Glutamatergic neuron (in vitro differentiated cells): ENCODE measurements at regions not wholly inside any gene's neighbourhood (a gene's known extent, or its start where the extent isn't known, plus 50 kb on each side); places are given as distances from the start of the nearest gene placed in this dataset.

Experiments
- DNase-seq: peaks from one replicate; pipeline ENCODE4 v3.0.0; 2022
- H3K27ac Mint-ChIP-seq: one replicate; pipeline ENCODE4 v1.8.0; 2020; ENCODE audit warnings: mild to moderate bottlenecking, mixed read lengths, inconsistent platforms; ENCODE audit not compliant: unreplicated experiment
- H3K27me3 Mint-ChIP-seq: one replicate; pipeline ENCODE4 v1.8.0; 2020; ENCODE audit warnings: mild to moderate bottlenecking, moderate library complexity, mixed read lengths, inconsistent platforms; ENCODE audit not compliant: unreplicated experiment
- H3K36me3 Mint-ChIP-seq: one replicate; pipeline ENCODE4 v1.8.0; 2020; ENCODE audit warnings: mild to moderate bottlenecking, mixed read lengths, inconsistent platforms; ENCODE audit not compliant: unreplicated experiment
- H3K4me1 Mint-ChIP-seq: one replicate; pipeline ENCODE4 v1.8.0; 2020; ENCODE audit warnings: mild to moderate bottlenecking, low read depth, mixed read lengths, inconsistent platforms; ENCODE audit not compliant: unreplicated experiment
- H3K4me3 Mint-ChIP-seq: one replicate; pipeline ENCODE4 v1.8.0; 2020; ENCODE audit warnings: mild to moderate bottlenecking, mixed read lengths, inconsistent platforms; ENCODE audit not compliant: unreplicated experiment
- H3K9me3 Mint-ChIP-seq: one replicate; pipeline ENCODE4 v1.8.0; 2020; ENCODE audit warnings: mild to moderate bottlenecking, moderate library complexity, mixed read lengths, inconsistent platforms; ENCODE audit not compliant: unreplicated experiment
- CTCF ChIP-seq: fragments of 200-600 bp; sonication (generic); IDR thresholded peaks from one replicate; pipeline ENCODE4 v1.5.0; 2021; ENCODE audit not compliant: partially characterized antibody, unreplicated experiment

GRCh38 chr15:66882251-66883020 lies 180.4 kb downstream of the SMAD6 start:
- H3K36me3 Mint-ChIP-seq: no peaks in the 10 kb centered on the region
- peaks cover 8% of the 10 kb centered on the region for H3K4me1 Mint-ChIP-seq
- H3K27ac Mint-ChIP-seq: no peak overlapping the region

GRCh38 chr15:66883284-66883911 lies 181.4 kb downstream of the SMAD6 start:
- H3K36me3 Mint-ChIP-seq: no peaks in the 10 kb centered on the region
- TF ChIP-seq CTCF: no peak
- H3K9me3 Mint-ChIP-seq: no peaks in the 10 kb centered on the region
- peaks cover 8% of the 10 kb centered on the region for H3K27me3 Mint-ChIP-seq
- no peak for DNase-seq
- no peak overlapping the region for H3K27ac Mint-ChIP-seq
- no peak overlapping the region for H3K4me3 Mint-ChIP-seq
- H3K4me1 Mint-ChIP-seq: peaks cover 3% of the 10 kb centered on the region

More at GRCh38 chr15:66882251-66883020, 180.4 kb downstream of the SMAD6 start:
- TF ChIP-seq CTCF: no peak
- H3K9me3 Mint-ChIP-seq: no peaks in the 10 kb centered on the region
- H3K4me3 Mint-ChIP-seq: no peak overlapping the region
- peaks cover 8% of the 10 kb centered on the region for H3K27me3 Mint-ChIP-seq
- no peak for DNase-seq

GRCh38 chr15:66884115-66884622 lies 181.2 kb upstream of the SMAD3 start:
- no peak for DNase-seq
- H3K27me3 Mint-ChIP-seq: peaks cover 8% of the 10 kb centered on the region
- TF ChIP-seq CTCF: no peak
- H3K4me1 Mint-ChIP-seq: peaks cover 3% of the 10 kb centered on the region
- no peaks in the 10 kb centered on the region for H3K36me3 Mint-ChIP-seq
- H3K9me3 Mint-ChIP-seq: no peaks in the 10 kb centered on the region
- H3K4me3 Mint-ChIP-seq: no peak overlapping the region
- H3K27ac Mint-ChIP-seq: no peak overlapping the region

GRCh38 chr15:66884661-66885237 lies 180.7 kb upstream of the SMAD3 start:
- H3K27ac Mint-ChIP-seq: no peak overlapping the region
- H3K27me3 Mint-ChIP-seq: peaks cover 8% of the 10 kb centered on the region
- H3K36me3 Mint-ChIP-seq: no peaks in the 10 kb centered on the region
- H3K9me3 Mint-ChIP-seq: no peaks in the 10 kb centered on the region
- H3K4me3 Mint-ChIP-seq: no peak overlapping the region
- DNase-seq: no peak
- H3K4me1 Mint-ChIP-seq: peaks cover 3% of the 10 kb centered on the region
- TF ChIP-seq CTCF: no peak
